ENCODE measurements at regions not wholly inside any gene's neighbourhood (a gene's known extent, or its start where the extent isn't known, plus 50 kb on each side); places are given as distances from the start of the nearest gene placed in this dataset.

GRCh38 chr21:35927262-35927661 is 133.1 kb downstream of the SETD4 start:
- Histone ChIP-seq H3K4me3 (no peak overlapping the region), H3K27me3 (no peaks in the 10 kb centered on the region), H3K9me3 (no peaks in the 10 kb centered on the region), H3K27ac (no peak overlapping the region), H3K36me3 (no peaks in the 10 kb centered on the region), H3K4me1 (peaks cover 0 to 19% (median 9%) of the 10 kb centered on the region in 12 donors)
- WGBS, 4 donors = 69 to 91% (median 86%) methylated on average over 7 of the region's 7 CpGs
- no peak for TF ChIP-seq CTCF (IDR thresholded peaks at IDR 0.05)
- TF ChIP-seq POLR2A (IDR thresholded peaks at IDR 0.05) = no peak
- intact Hi-C loops (cut with DNase I) = no loop called here
- no peak for ATAC-seq
- DNase-seq = no peak

GRCh38 chr21:35926003-35926740 is 134.2 kb downstream of the SETD4 start:
- 83 to 88% (median 85%) methylated on average over 3 of the region's 3 CpGs for WGBS, 4 donors
- ATAC-seq = no peak
- intact Hi-C loops (cut with DNase I) = no loop called here
- TF ChIP-seq CTCF (IDR thresholded peaks at IDR 0.05) = no peak
- TF ChIP-seq POLR2A (IDR thresholded peaks at IDR 0.05) = no peak
- Histone ChIP-seq H3K9me3 (no peaks in the 10 kb centered on the region), H3K4me3 (no peak overlapping the region), H3K4me1 (peaks cover 0 to 9% (median under 1%) of the 10 kb centered on the region in 12 donors), H3K27me3 (no peaks in the 10 kb centered on the region), H3K27ac (no peak overlapping the region), H3K36me3 (no peaks in the 10 kb centered on the region)
- no peak for DNase-seq

GRCh38 chr21:35925497-35925896 is 134.8 kb downstream of the SETD4 start:
- Histone ChIP-seq H3K27ac (no peak overlapping the region), H3K27me3 (no peaks in the 10 kb centered on the region), H3K9me3 (no peaks in the 10 kb centered on the region), H3K36me3 (no peaks in the 10 kb centered on the region), H3K4me3 (no peak overlapping the region), H3K4me1 (peaks cover 0 to 5% (median 0%) of the 10 kb centered on the region in 12 donors)
- DNase-seq (no peak), ATAC-seq (peak in 2 of 4 donors; percentile 18 to 38)
- intact Hi-C loops (cut with DNase I) = no loop called here
- no peak for TF ChIP-seq CTCF (IDR thresholded peaks at IDR 0.05)
- WGBS, 4 donors = 45 to 52% (median 47%) methylated on average over 6 of the region's 6 CpGs

GRCh38 chr21:35924714-35925301 is 135.5 kb downstream of the SETD4 start:
- TF ChIP-seq POLR2A (IDR thresholded peaks at IDR 0.05) = no peak
- peaks cover 0 to 5% (median 0%) of the 10 kb centered on the region in 12 donors for H3K4me1 ChIP-seq
- no peaks in the 10 kb centered on the region for H3K9me3 ChIP-seq
- WGBS, 4 donors = 67 to 85% (median 76%) methylated on average over 6 of the region's 6 CpGs
- no peak overlapping the region for H3K27ac ChIP-seq
- intact Hi-C loops (cut with DNase I) = no loop called here
- H3K27me3 ChIP-seq = no peaks in the 10 kb centered on the region
- DNase-seq = peak in 1 of 5 donors; percentile 44
- H3K4me3 ChIP-seq = no peak overlapping the region
- peak; percentile 52 to 89 (median 60) for ATAC-seq
- no peaks in the 10 kb centered on the region for H3K36me3 ChIP-seq

All from heart left ventricle (tissue), 16 donors.